Left colon (tissue), 2 donors: ENCODE measurements at regions not wholly inside any gene's neighbourhood (a gene's known extent, or its start where the extent isn't known, plus 50 kb on each side); places are given as distances from the start of the nearest gene placed in this dataset.

Source experiments
- ATAC-seq: fragments of 200-7000 bp; cut with Tn5 transposase; one replicate; pipeline ENCODE4 v1.9.1; 2020; ENCODE audit warnings: mild to moderate bottlenecking, moderate library complexity
- DNase-seq, 2 donors: peaks; one replicate each; pipeline ENCODE4 v3.0.0-alpha.2; 2020
- intact Hi-C, 2 donors: fragments of 100-400 bp; cut with DNase I in 1 of 2; cut with micrococcal nuclease in 1 of 2; formaldehyde crosslinking; loops; one replicate each; pipeline versions ENCODE4 v1.11.2 to v1.14.0; 2022; cut with DNase I, micrococcal nuclease
- donor health status: DM: no; HTN: no; CAD: no.
- donor health status: DM: yes; HTN: yes; CAD: no.

DNA sequence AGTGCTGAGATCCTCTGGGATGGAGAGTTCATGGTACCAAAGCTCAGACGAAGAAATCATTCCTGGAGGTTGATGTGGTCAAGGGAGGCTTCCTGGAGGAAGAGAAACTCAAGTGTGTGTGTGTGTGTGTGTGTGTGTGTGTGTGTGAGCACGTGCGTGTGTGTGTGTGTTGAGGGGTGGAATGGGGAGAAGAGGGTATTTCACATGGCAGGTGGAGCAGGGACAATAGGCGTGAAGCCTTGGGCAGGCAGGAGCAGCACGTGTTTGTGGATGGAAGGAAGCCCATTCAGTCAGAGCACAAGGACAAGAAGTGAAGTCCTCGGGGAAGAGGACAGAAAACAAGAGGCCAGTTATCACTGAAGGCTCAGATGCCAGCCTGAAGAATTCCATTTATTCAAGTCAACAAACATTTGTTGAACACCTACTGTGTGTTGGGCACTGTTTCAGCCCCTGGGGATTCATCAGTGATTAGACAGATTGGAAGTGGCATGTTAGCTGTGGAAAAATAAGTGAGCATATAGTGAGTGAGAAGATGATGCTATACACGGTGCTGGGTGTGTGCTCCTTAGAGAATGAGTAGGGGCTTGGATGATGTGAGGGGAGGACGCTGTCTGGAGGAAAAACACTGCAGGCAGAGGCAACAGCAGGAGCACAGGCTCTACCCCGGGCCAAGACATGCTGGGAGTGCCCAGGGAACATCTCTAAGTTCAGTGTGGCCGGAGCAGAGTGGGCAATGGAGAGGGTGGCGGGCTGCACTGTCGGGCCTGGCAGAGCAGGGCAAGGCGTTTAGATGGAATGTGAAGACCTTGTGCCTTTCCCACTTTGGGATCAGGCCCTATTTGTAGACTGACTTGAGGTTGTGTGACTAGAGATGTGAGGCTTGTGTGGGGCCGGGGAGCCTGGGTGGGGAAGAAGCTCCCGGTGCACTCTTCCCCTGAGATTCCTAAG is 267.1 kb downstream of the CBLN1 start:
- no peak for DNase-seq
- intact Hi-C loops = no loop called here
- ATAC-seq = no peak

DNA sequence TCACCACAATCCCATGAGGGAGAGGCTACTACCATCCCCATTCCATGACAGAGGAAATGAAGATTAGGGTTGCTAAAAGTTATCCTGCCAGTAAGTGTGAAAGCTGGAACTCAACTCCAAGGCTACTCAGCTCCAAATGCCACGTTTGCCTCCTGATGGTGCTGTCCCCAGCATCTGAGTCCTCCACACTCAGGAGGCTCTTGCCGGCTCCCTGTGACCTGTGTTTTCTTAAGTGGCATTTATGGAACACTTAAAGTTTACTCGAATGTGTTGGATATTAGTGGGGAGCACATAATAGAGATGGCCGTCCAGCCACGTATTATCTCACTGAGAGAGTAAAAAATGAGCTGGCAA is 267.9 kb downstream of the CBLN1 start:
- ATAC-seq (no peak), DNase-seq (no peak)
- intact Hi-C loops = no loop called here

DNA sequence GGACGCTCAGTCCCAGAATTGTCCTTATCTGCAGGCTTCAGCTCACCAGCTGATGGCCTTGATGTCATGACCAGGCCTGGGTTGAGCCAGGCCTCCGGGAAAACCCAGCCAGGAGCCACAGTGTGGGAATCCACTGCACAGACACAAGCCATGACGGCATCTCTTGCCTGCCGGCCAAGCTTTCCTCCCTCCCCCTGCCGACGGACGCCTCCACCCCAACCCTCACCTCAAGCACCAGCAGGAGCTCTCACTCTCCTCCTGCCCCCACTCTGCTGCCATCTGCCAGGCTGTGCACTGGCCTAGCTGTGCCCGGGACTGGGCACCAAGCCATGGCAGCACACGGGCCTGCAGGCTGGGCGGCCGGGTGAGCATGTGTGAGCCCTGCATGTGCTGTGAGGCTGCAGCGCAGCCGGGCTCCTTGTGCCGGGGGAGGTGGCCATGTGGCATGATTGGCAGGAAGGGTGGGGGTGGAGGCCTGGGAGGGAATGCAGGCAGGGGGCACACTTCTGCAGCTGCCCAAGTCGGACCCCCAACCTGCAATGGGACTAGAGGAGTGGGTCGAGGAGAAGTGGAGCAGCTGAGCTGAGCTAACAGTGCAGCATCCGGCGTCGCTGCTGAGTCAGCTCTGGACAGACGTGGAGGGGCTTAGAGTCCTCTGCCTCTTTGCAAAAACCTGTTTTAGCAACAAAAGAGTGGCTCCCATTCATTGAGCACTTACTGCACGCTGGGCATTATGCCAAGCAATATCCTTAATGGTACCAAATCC is 268.5 kb downstream of the CBLN1 start:
- peak in 1 of 2 donors; percentile 63 for DNase-seq
- ATAC-seq = no peak
- intact Hi-C loops = no loop called here

DNA sequence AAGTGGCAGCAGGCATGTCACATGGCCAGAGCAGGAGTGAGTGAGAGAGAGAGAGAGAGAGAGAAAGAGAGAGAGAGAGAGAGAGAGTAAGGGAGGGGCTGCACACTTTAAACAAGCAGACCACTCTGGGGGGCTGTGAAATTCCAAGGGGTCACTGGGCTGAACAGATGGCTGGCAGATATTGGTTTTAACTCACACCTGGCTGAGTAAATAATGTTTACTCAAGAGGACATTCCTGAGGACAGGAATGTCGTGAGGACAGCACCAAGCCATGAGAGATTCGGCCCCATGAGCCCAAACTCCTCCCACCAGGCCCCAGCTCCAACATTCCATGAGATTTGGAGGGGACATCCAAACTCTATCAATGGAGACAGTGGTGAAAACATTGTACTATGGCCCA is 269.7 kb downstream of the CBLN1 start:
- ATAC-seq (no peak), DNase-seq (no peak)
- intact Hi-C loops = no loop called here

GRCh38 chr16:49010879-49011278 is 270.8 kb downstream of the CBLN1 start:
- intact Hi-C loops = no loop called here
- DNase-seq = no peak

DNA sequence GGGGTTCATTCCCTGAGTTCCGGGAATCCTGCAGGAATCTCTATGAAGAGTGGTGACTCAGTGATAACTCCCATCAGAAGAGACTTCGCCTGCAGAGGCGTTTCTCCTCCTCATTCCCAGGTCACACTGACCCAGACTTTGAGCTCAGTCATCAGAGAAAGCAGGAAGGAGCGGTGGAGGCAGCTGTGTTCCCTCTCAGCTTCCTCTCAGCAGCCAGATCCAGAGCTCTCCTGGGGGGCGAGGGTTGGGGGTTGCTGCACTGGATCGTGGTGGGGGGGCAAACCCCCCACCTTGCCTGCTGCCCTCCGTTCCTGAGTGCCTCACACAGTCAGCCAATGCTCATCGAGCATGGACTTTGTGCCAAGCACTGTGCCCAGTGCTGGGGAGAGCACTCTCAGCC is 271.2 kb downstream of the CBLN1 start:
- intact Hi-C loops = no loop called here
- no peak for DNase-seq
- ATAC-seq = no peak

More at GRCh38 chr16:49010879-49011278, 270.8 kb downstream of the CBLN1 start:
- ATAC-seq = no peak

GRCh38 chr16:49009204-49009603 is 272.4 kb downstream of the CBLN1 start:
- no peak for DNase-seq
- no peak for ATAC-seq
- intact Hi-C loops = no loop called here

DNA sequence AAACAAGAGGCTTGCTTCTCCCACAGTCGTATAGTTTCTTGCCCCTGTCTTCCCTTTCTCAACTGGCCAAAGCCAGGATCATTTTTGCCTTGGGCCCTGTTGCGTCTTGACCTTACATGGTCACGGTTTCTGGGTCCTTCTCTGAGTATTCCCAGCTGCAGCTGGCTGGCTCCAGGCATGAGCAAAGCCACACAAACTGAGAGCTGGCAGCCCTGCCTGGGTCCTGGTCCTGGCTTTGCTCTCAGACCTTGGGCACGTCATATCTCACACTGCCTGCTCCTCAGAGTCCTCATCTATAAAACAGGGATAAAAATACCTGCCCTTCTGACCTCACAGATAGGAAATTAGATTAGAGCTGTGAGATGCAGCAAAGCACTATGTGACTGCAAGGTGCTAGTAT is 277.6 kb downstream of the CBLN1 start:
- ATAC-seq = no peak
- intact Hi-C loops = no loop called here
- peak in 1 of 2 donors; percentile 60 for DNase-seq

DNA sequence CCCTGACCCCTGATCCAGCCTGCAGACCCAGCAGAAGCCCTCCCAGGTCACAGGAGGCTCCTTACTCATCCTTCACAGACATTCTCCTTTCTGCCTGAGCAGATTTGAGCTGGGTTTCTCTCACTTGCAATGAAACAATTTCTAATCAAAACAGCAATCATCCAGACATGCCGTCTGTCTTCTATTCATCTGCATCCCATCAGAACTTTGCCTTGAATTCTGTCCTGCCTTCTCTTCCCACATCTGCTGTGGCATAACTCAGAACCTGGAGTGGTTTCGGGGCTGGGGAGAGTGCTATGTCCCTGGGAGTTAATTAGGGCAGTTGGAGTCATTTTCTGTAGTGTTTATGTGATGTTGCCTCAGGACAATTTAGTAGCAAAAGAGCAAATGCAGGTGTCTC is 278.6 kb downstream of the CBLN1 start:
- no peak for DNase-seq
- intact Hi-C loops = no loop called here
- ATAC-seq = no peak

DNA sequence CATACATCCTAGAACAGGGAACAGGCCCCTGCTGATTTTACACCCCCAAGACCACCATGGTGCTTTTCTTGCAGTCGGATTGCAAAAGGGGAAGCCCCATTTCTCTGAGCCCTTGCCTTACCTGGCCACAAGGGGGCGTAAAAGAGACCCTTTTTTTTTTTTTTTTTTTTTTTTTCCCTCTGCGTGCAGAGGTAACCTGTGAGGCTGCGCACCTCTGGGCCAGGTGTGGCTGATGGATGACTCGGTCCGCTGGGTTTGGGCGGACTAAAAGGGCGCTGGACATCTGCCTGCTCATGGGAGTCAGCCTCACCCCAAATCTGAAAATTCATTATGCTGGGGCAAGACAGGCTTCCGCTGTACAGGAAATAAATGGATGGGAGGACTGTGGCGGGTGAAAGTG is 281.0 kb downstream of the CBLN1 start:
- intact Hi-C loops = no loop called here
- DNase-seq (no peak), ATAC-seq (peak; percentile 34)

- ATAC-seq (no peak), DNase-seq (peak in 1 of 2 donors; percentile 41)
- intact Hi-C loops = no loop called here
Observed at GRCh38 chr16:48999508-48999907, 282.1 kb downstream of the CBLN1 start.

DNA sequence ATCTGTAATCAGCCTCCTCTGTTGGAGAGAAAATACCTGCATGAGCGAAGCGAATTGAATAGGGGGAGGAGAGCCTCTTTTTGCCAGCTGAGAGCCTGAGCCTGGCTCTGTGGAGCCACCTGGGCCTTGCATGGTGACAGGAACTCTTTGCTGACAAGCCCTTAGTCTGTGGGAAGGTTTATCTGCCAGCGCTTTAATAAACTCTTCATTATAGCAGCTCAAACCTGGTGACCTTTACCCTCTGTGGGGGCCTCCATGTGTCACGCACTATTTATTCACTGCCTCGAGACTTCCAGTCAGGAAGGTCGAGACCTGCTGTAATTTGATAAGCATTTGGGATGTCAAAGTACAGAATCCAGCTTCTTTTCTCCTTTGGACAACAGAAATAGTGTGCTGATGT is 282.6 kb downstream of the CBLN1 start:
- intact Hi-C loops = no loop called here
- DNase-seq (no peak), ATAC-seq (no peak)

GRCh38 chr16:48997946-48998345 is 283.7 kb downstream of the CBLN1 start:
- ATAC-seq = no peak
- DNase-seq = no peak
- intact Hi-C loops = no loop called here

GRCh38 chr16:48997081-48997615 is 284.5 kb downstream of the CBLN1 start:
- DNase-seq (no peak), ATAC-seq (no peak)
- intact Hi-C loops = no loop called here

- intact Hi-C loops = no loop called here
- no peak for DNase-seq
- ATAC-seq = no peak
Observed at GRCh38 chr16:48978501-48978900, 303.1 kb downstream of the CBLN1 start.

GRCh38 chr16:48972236-48972635 is 309.4 kb downstream of the CBLN1 start:
- intact Hi-C loops = no loop called here
- no peak for DNase-seq
- ATAC-seq = no peak

DNA sequence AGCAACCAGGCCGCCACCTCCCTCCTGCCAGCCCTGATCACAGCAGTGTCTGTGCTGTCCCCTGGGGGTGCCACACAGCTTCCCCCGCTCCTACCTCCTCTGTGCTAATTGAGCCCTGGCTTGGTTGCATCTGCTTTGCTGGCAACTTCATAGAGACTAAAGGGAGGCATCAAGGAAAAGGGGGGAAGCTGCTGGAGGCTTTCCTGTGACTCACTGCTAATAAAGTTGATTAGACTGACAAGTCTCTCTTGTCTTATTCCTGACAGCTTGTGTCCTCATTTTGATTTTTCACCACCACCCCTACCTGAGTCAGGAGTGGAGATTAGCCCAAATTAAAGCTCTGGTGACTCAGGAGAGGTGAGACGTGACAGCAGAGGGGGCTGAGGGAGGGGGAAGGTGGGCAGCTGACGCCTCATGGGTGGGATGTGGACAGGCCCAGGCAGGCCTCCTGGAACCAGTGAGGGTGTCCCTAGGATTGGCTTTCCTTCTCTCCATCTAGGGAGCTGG is 310.0 kb downstream of the CBLN1 start:
- intact Hi-C loops = no loop called here
- no peak for ATAC-seq
- no peak for DNase-seq

DNA sequence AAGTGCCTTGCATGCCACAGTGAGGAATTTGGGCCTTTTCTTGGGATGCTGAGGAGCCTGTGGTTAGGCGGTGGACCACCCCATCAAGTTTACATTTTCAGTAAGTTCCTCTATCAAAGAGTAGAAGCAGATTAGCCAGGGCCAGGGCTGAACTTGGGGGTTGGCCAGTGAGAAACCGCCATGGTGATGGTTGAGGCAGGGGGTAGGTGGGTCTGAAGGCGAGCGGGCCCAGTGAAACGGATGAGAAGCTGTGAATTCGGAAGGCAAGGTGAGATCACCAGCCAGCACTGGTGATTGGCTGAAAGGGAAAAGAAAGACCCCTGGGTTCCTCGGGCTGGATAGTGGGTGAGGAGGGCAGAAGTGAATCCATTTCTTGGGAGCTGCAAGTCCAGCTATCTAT is 311.4 kb downstream of the CBLN1 start:
- intact Hi-C loops = no loop called here
- DNase-seq (no peak), ATAC-seq (no peak)

DNA sequence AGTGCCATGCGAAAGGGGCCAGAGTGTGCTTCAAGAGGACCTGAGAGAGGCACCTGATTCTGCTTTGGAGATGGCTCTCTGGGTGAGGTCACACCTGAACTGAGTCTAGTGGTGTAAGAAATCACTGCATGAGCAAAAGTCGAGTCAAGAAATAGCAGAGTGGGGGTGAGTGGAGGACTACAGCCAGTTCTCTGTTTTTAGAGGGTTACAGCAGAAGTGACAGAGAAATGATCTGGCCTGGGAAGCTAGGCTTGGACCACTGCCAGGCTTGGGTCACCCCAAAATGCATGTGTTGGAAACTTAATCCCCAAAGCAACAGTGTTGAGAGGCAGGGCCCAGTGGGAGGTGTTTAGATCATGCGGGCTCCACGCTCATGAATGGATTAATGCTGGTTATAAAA is 312.0 kb downstream of the CBLN1 start:
- no peak for ATAC-seq

GRCh38 chr16:48965386-48965785 is 316.3 kb downstream of the CBLN1 start:
- ATAC-seq = no peak
- intact Hi-C loops = no loop called here
- DNase-seq = no peak

More for the DNA sequence above, 312.0 kb downstream of the CBLN1 start:
- intact Hi-C loops = no loop called here
- no peak for DNase-seq
